HCT116 (cell line): ENCODE measurements at regions not wholly inside any gene's neighbourhood (a gene's known extent, or its start where the extent isn't known, plus 50 kb on each side); places are given as distances from the start of the nearest gene placed in this dataset.

Experiments
- ATAC-seq: fragments of 200-7000 bp; cut with Tn5 transposase; 2 replicates; pipeline ENCODE4 v1.9.1; 2020; ENCODE audit warnings: mild to moderate bottlenecking, moderate library complexity
- BruUV-seq: library from RNA; stranded (reverse); fragments of 400-500 nt; replicated peaks from 2 replicates; lab custom pipeline; 2021; lab: Mats Ljungman, UMichigan
- CTCF ChIA-PET: fragments of 300-600 bp; sonication (Branson Sonifier 250); formaldehyde crosslinking; loops from one replicate; lab custom pipeline; 2021; ENCODE audit warnings: antibody characterized with exemption; lab: Charles Lee
- POLR2A ChIA-PET: fragments of 300-600, 350-600 bp; sonication (Branson Sonifier 250); formaldehyde crosslinking; loops from one replicate; lab custom pipeline; 2021; ENCODE audit warnings: antibody characterized with exemption; lab: Charles Lee
- RAD21 ChIA-PET, 2 experiments: fragments of 300-600 bp; sonication (Branson Sonifier 250); formaldehyde crosslinking; loops; one replicate each; lab custom pipeline; 2023; ENCODE audit warnings: low total read pairs in 2 of 2; ENCODE audit not compliant: uncharacterized antibody in 2 of 2, unreplicated experiment in 2 of 2, low non-redundant PET in 1 of 2; lab: Charles Lee
- DNase-seq: peaks from one replicate; pipeline ENCODE4 v3.0.0-alpha.2; 2010; ENCODE audit warnings: low read depth, low spot score
- H2AFZ ChIP-seq: fragments of 200-600 bp; shearing (Covaris generic), sonication (generic); 2 replicates; pipeline ENCODE4 v1.6.1; 2017; ENCODE audit warnings: low read depth, mixed run types, mixed read lengths, antibody characterized with exemption, low read length; ENCODE audit not compliant: poor library complexity, severe bottlenecking
- H3K27ac ChIP-seq: 2 replicates; pipeline ENCODE4 v1.5.1; 2012; ENCODE audit warnings: low read depth, low read length
- H3K27me3 ChIP-seq: fragments of 200-600 bp; sonication (generic); 2 replicates; pipeline ENCODE4 v1.6.1; 2016; ENCODE audit warnings: mixed run types, low read length, mixed read lengths; ENCODE audit not compliant: insufficient read depth
- H3K36me3 ChIP-seq, 2 experiments: fragments of 200-500 bp in 1 of 2; fragments of 200-600 bp in 1 of 2; sonication (Bioruptor generic) in 1 of 2; sonication (generic) in 1 of 2; 2 replicates each; pipeline versions ENCODE4 v1.5.1 to v1.6.1; 2014 to 2016; ENCODE audit warnings: low read length in 2 of 2, inconsistent platforms in 1 of 2, mixed read lengths in 1 of 2, mixed run types in 1 of 2; ENCODE audit not compliant: insufficient read depth in 2 of 2, control insufficient read depth in 1 of 2
- H3K4me1 ChIP-seq, 2 experiments: fragments of 200-600 bp in 1 of 2; sonication (generic) in 1 of 2; 2 replicates each; pipeline versions ENCODE4 v1.5.1 to v1.6.1; 2012 to 2017; ENCODE audit warnings: low read length in 2 of 2, inconsistent platforms in 1 of 2, mild to moderate bottlenecking in 1 of 2, mixed read lengths in 1 of 2, mixed run types in 1 of 2, moderate library complexity in 1 of 2; ENCODE audit not compliant: insufficient read depth in 2 of 2, control insufficient read depth in 1 of 2
- H3K4me2 ChIP-seq: fragments of 200-600 bp; sonication (generic); 2 replicates; pipeline ENCODE4 v1.6.1; 2017; ENCODE audit warnings: mixed run types, low read length, mixed read lengths
- H3K4me3 ChIP-seq, 2 experiments: fragments of 200-600 bp in 1 of 2; sonication (generic) in 1 of 2; replicated peaks in 1 of 2; 2 replicates each; pipeline ENCODE4 v1.5.1; 2011 to 2016; ENCODE audit warnings: low read length in 2 of 2, control low read depth in 1 of 2, low read depth in 1 of 2, mild to moderate bottlenecking in 1 of 2, mixed read lengths in 1 of 2, mixed run types in 1 of 2
- H3K79me2 ChIP-seq: fragments of 200-600 bp; sonication (generic); 2 replicates; pipeline ENCODE4 v1.6.1; 2017; ENCODE audit warnings: mild to moderate bottlenecking, mixed run types, low read length, moderate library complexity, mixed read lengths; ENCODE audit not compliant: insufficient read depth
- H3K9ac ChIP-seq: fragments of 200-600 bp; sonication (generic); 2 replicates; pipeline ENCODE4 v1.6.1; 2016; ENCODE audit warnings: low read length, mixed read lengths
- H3K9me2 ChIP-seq: fragments of 200-600 bp; sonication (generic), shearing (Covaris generic); 2 replicates; pipeline ENCODE4 v1.6.1; 2017; ENCODE audit warnings: mixed run types, mild to moderate bottlenecking, moderate library complexity; ENCODE audit not compliant: insufficient read depth
- H3K9me3 ChIP-seq, 2 experiments: fragments of 200-500 bp in 1 of 2; fragments of 200-600 bp in 1 of 2; sonication (Bioruptor generic) in 1 of 2; sonication (generic) in 1 of 2; 2 replicates each; pipeline ENCODE4 v1.6.1; 2014 to 2017; ENCODE audit warnings: low read length in 2 of 2, mixed read lengths in 2 of 2, inconsistent platforms in 1 of 2, low read depth in 1 of 2, mild to moderate bottlenecking in 1 of 2, mixed run types in 1 of 2, moderate library complexity in 1 of 2; ENCODE audit not compliant: control insufficient read depth in 1 of 2, insufficient read depth in 1 of 2
- H4K20me1 ChIP-seq: fragments of 200-600 bp; sonication (generic), shearing (Covaris generic); 2 replicates; pipeline ENCODE4 v1.6.1; 2017; ENCODE audit warnings: mixed run types, mild to moderate bottlenecking, moderate library complexity; ENCODE audit not compliant: insufficient read depth
- CTCF ChIP-seq, 3 experiments: fragments of 200-600 bp in 1 of 3; sonication (generic) in 1 of 3; IDR thresholded peaks in 2 of 3; conservative IDR thresholded peaks in 1 of 3; 2 replicates each; pipeline ENCODE4 v1.5.1; 2012 to 2017; ENCODE audit warnings: low read depth in 2 of 3, low read length in 2 of 3, antibody characterized with exemption in 1 of 3, borderline replicate concordance in 1 of 3, control low read depth in 1 of 3, mild to moderate bottlenecking in 1 of 3, mixed read lengths in 1 of 3, mixed run types in 1 of 3, moderate library complexity in 1 of 3; ENCODE audit not compliant: insufficient read depth in 1 of 3
- EZH2 ChIP-seq: fragments of 200-600 bp; sonication (generic); IDR thresholded peaks from 2 replicates; pipeline ENCODE4 v1.6.1; 2017; ENCODE audit warnings: antibody characterized with exemption, mixed run types
- EZH2phosphoT487 ChIP-seq: fragments of 200-600 bp; IDR thresholded peaks from 2 replicates; pipeline ENCODE4 v1.6.1; 2018; ENCODE audit warnings: antibody characterized with exemption, borderline replicate concordance
- MAX ChIP-seq: IDR thresholded peaks from 2 replicates; pipeline ENCODE4 v1.6.1; 2012
- POLR2A ChIP-seq: IDR thresholded peaks from 2 replicates; pipeline ENCODE4 v1.7.0; 2011; ENCODE audit warnings: borderline replicate concordance; ENCODE audit not compliant: insufficient read depth, insufficient read length; ENCODE audit errors: extremely low read depth
- RAD21 ChIP-seq: IDR thresholded peaks from 2 replicates; pipeline ENCODE4 v1.6.1; 2012; ENCODE audit warnings: low read depth, mild to moderate bottlenecking
- REST ChIP-seq: IDR thresholded peaks from 2 replicates; pipeline ENCODE4 v1.6.1; 2012; ENCODE audit warnings: low read depth
- SRF ChIP-seq: IDR thresholded peaks from 2 replicates; pipeline ENCODE4 v1.6.1; 2012; ENCODE audit warnings: low read depth
- TCF7L2 ChIP-seq: IDR thresholded peaks from 2 replicates; pipeline ENCODE4 v1.7.0; 2011; ENCODE audit warnings: borderline replicate concordance, inconsistent platforms; ENCODE audit not compliant: insufficient read depth, insufficient read length; ENCODE audit errors: extremely low read depth
- YY1 ChIP-seq: IDR thresholded peaks from 2 replicates; pipeline ENCODE4 v1.6.1; 2011; ENCODE audit warnings: low read length, low read depth, moderate library complexity, mild to moderate bottlenecking; ENCODE audit not compliant: insufficient replicate concordance; ENCODE audit errors: extremely low read depth
- ZFX ChIP-seq: fragments of 450-650 bp; IDR thresholded peaks from 2 replicates; pipeline ENCODE4 v1.6.1; 2017
- intact Hi-C: fragments of 100-400 bp; cut with micrococcal nuclease; formaldehyde crosslinking; loops from 2 replicates; pipeline ENCODE4 v1.10.0; 2022

- no peak overlapping the region for H3K27ac ChIP-seq
- no peaks in the 10 kb centered on the region for H3K27me3 ChIP-seq
- no peaks in the 10 kb centered on the region for H3K4me1 ChIP-seq
- no peak for TF ChIP-seq TCF7L2
- no peaks in the 10 kb centered on the region for H3K79me2 ChIP-seq
- H3K9me3 ChIP-seq: no peaks in the 10 kb centered on the region
- H3K9me2 ChIP-seq: no peaks in the 10 kb centered on the region
- DNase-seq: no peak
- no peaks in the 10 kb centered on the region for H4K20me1 ChIP-seq
- no peak overlapping the region for H3K4me3 ChIP-seq
- CTCF ChIA-PET: no interaction called here
- H3K4me2 ChIP-seq: no peak overlapping the region
- intact Hi-C loops: no loop called here
- no peaks in the 10 kb centered on the region for H3K36me3 ChIP-seq
- no peak overlapping the region for H3K9ac ChIP-seq
- RAD21 ChIA-PET: no interaction called here
- no TSS peak for BruUV-seq
- no peak for ATAC-seq
- POLR2A ChIA-PET: no interaction called here
- H2AFZ ChIP-seq: no peak overlapping the region
Observed at GRCh38 chr15:39369768-39370167, 211.1 kb upstream of the THBS1 start.

- no peak overlapping the region for H3K4me3 ChIP-seq
- ChIA-PET RAD21 (no interaction called here), POLR2A (no interaction called here), CTCF (no interaction called here)
- H3K4me2 ChIP-seq: no peak overlapping the region
- H3K36me3 ChIP-seq: no peaks in the 10 kb centered on the region
- H3K9me3 ChIP-seq: no peaks in the 10 kb centered on the region
- TF ChIP-seq EZH2 (no peak), REST (no peak), ZFX (no peak), RAD21 (no peak), POLR2A (no peak), EZH2phosphoT487 (no peak), SRF (no peak), MAX (no peak), CTCF (IDR thresholded peaks at IDR 0.05 in 2 of 3, conservative IDR thresholded peaks at IDR 0.05 in 1 of 3; ENCODE audit: borderline replicate concordance in 1 of 3, insufficient read depth in 1 of 3, low read depth in 2 of 3, low read length in 2 of 3) (no peak), YY1 (no peak)
- H3K79me2 ChIP-seq: no peaks in the 10 kb centered on the region
- intact Hi-C loops: no loop called here
- ATAC-seq: no peak
- no peak overlapping the region for H2AFZ ChIP-seq
- no peak overlapping the region for H3K27ac ChIP-seq
- H4K20me1 ChIP-seq: no peaks in the 10 kb centered on the region
- H3K9me2 ChIP-seq: no peaks in the 10 kb centered on the region
- H3K9ac ChIP-seq: no peak overlapping the region
- no peak for DNase-seq
- H3K4me1 ChIP-seq: no peaks in the 10 kb centered on the region
- no TSS peak for BruUV-seq
- no peaks in the 10 kb centered on the region for H3K27me3 ChIP-seq
Observed at GRCh38 chr15:39376371-39376909, 204.4 kb upstream of the THBS1 start.
